ENCODE measurements at regions not wholly inside any gene's neighbourhood (a gene's known extent, or its start where the extent isn't known, plus 50 kb on each side); places are given as distances from the start of the nearest gene placed in this dataset.

- no peak for TF ChIP-seq CTCF (optimal IDR thresholded peaks at IDR 0.05 in 1 of 3, IDR thresholded peaks at IDR 0.05 in 1 of 3, conservative IDR thresholded peaks at IDR 0.05 in 1 of 3; ENCODE audit: extremely low read depth in 1 of 3, insufficient read depth in 2 of 3, low read length in 3 of 3)
- TF ChIP-seq EZH2 (IDR thresholded peaks at IDR 0.05; ENCODE audit: low read length) = no peak
Observed at GRCh38 chr5:57339521-57339920, 143.1 kb downstream of the ACTBL2 start.

Measured in keratinocyte (primary cell).